Panc1 (cell line): ENCODE measurements at regions not wholly inside any gene's neighbourhood (a gene's known extent, or its start where the extent isn't known, plus 50 kb on each side); places are given as distances from the start of the nearest gene placed in this dataset.

Source experiments
- ATAC-seq: fragments of 200-7000 bp; cut with Tn5 transposase; 2 replicates; pipeline ENCODE4 v1.9.1; 2020; ENCODE audit warnings: mild to moderate bottlenecking, moderate library complexity
- BruUV-seq: library from RNA; stranded (reverse); fragments of 400-500 nt; replicated peaks from 2 replicates; lab custom pipeline; 2021; lab: Mats Ljungman, UMichigan
- CTCF ChIA-PET: fragments of 300-600 bp; sonication (Branson Sonifier 250); formaldehyde crosslinking; loops from one replicate; lab custom pipeline; 2022; ENCODE audit warnings: antibody characterized with exemption; lab: Charles Lee
- POLR2A ChIA-PET: fragments of 300-600 bp; sonication (Branson Sonifier 250); formaldehyde crosslinking; loops from one replicate; lab custom pipeline; 2022; ENCODE audit warnings: antibody characterized with exemption; lab: Charles Lee
- DNase-seq: peaks from one replicate; pipeline ENCODE4 v3.0.0-alpha.2; 2010; ENCODE audit warnings: low read depth, low spot score
- H3K27ac ChIP-seq: 2 replicates; pipeline ENCODE4 v1.5.1; 2011; ENCODE audit warnings: mild to moderate bottlenecking, low read length, inconsistent platforms
- H3K27me3 ChIP-seq: fragments of 200-500 bp; sonication (Bioruptor generic); 2 replicates; pipeline ENCODE4 v1.6.0; 2014; ENCODE audit warnings: low read length, inconsistent platforms; ENCODE audit not compliant: control insufficient read depth, insufficient read depth
- H3K36me3 ChIP-seq: fragments of 200-500 bp; sonication (Bioruptor generic); 2 replicates; pipeline ENCODE4 v1.5.1; 2014; ENCODE audit warnings: inconsistent platforms, mild to moderate bottlenecking, low read length, moderate library complexity; ENCODE audit not compliant: control insufficient read depth, insufficient read depth
- H3K4me1 ChIP-seq: 2 replicates; pipeline ENCODE4 v1.5.1; 2011; ENCODE audit warnings: inconsistent platforms, mild to moderate bottlenecking, low read length, moderate library complexity; ENCODE audit not compliant: control insufficient read depth, insufficient read depth
- H3K4me3 ChIP-seq, 2 experiments: 2 replicates each; pipeline ENCODE4 v1.5.1; 2011 to 2012; ENCODE audit warnings: low read depth in 2 of 2, low read length in 2 of 2, mild to moderate bottlenecking in 2 of 2, inconsistent platforms in 1 of 2, moderate library complexity in 1 of 2
- H3K9me3 ChIP-seq: fragments of 200-500 bp; sonication (Bioruptor generic); 2 replicates; pipeline ENCODE4 v1.5.1; 2014; ENCODE audit warnings: low read depth, mild to moderate bottlenecking, inconsistent platforms, low read length, moderate library complexity; ENCODE audit not compliant: control insufficient read depth, insufficient read depth
- POLR2AphosphoS5 ChIP-seq: IDR thresholded peaks from 2 replicates; pipeline ENCODE4 v1.6.1; 2012; ENCODE audit warnings: mild to moderate bottlenecking, low read depth, low read length, moderate library complexity
- REST ChIP-seq, 2 experiments: IDR thresholded peaks; 2 replicates each; pipeline ENCODE4 v1.6.1; 2011 to 2012; ENCODE audit warnings: low read depth in 2 of 2, control low read depth in 1 of 2, low read length in 1 of 2, mild to moderate bottlenecking in 1 of 2, moderate library complexity in 1 of 2; ENCODE audit not compliant: insufficient read depth in 1 of 2
- SIN3A ChIP-seq: IDR thresholded peaks from 2 replicates; pipeline ENCODE4 v1.6.1; 2012; ENCODE audit warnings: low read depth, mild to moderate bottlenecking, low read length, moderate library complexity, borderline replicate concordance; ENCODE audit not compliant: insufficient read depth
- TCF7L2 ChIP-seq: IDR thresholded peaks from 2 replicates; pipeline ENCODE4 v1.6.1; 2011; ENCODE audit warnings: mild to moderate bottlenecking, low read depth, low read length, inconsistent platforms
- in situ Hi-C: cut with HindIII; loops from 2 replicates; pipeline ENCODE4 v1.10.0; 2016; ENCODE audit warnings: low sequenced_read_pairs, low pct_unique_long_range_greater_than_20kb
- intact Hi-C: fragments of 100-400 bp; cut with micrococcal nuclease; formaldehyde crosslinking; loops from one replicate; pipeline ENCODE4 v1.10.0; 2022; ENCODE audit not compliant: unreplicated experiment
- TF ChIP-seq, protein P1 (sequence below): fragments of 450-650 bp; IDR thresholded peaks from 2 replicates; pipeline ENCODE4 v1.5.1; 2017; ENCODE audit warnings: mild to moderate bottlenecking

DNA sequence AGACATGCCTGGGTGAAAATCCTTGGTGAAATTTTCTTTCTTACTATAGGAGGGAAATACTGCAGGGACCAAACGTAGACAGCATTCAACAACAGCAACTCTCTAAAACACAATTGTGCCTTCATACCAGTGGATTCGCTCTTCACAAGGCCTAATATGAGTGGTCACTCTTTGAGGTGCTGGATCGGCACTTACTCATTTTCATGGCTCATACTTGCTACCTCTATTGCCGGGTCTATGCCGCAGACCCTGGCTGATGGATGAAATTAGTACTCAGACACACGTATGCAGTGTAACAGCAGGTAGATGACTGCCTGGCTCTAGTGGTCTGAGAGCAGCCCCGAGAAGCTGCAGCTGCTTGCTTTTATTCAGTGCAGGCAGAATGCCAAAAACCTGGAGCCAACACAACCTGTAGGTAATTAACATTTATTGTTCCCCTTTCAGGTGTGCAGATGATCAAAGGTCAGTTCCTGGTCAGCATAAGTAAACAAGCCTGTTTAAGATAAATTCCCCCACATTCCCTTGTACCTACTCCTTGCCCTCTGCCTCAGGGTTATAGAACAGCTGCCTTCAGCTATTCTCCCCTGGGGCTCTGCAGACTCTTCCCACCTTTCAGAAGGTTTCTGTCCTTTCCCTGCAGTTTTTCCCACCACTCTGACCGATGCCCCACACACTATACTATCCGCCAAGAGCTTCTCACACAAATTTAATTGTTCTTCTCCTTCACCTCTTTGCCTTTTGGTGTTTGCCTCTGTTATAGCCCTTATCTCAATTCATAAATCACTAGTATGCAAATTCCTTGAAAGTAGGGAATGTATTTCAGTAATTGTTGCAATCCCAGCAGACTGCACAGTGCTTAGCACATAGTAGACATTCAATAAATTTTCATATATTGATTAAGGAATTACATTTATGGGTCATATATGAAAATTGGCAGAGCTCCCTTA, 210.0 kb downstream of the SPANXN3 start:
- intact Hi-C loops (no loop called here), in situ Hi-C loops (no loop called here)
- POLR2A ChIA-PET = no interaction called here
- CTCF ChIA-PET = no interaction called here
- H3K36me3 ChIP-seq = no peaks in the 10 kb centered on the region
- no peaks in the 10 kb centered on the region for H3K9me3 ChIP-seq
- ATAC-seq (no peak), DNase-seq (no peak)
- BruUV-seq = no TSS peak
- no peaks in the 10 kb centered on the region for H3K27me3 ChIP-seq
- H3K4me1 ChIP-seq = no peaks in the 10 kb centered on the region
- H3K4me3 ChIP-seq = no peak overlapping the region
- no peak overlapping the region for H3K27ac ChIP-seq
- no peak for TF ChIP-seq TCF7L2
- TF ChIP-seq POLR2AphosphoS5 = no peak
- TF ChIP-seq REST (IDR thresholded peaks at IDR 0.05; ENCODE audit: insufficient read depth in 1 of 2, low read depth in 2 of 2, low read length in 1 of 2) = no peak

- no peak for ATAC-seq
- H3K4me1 ChIP-seq = no peaks in the 10 kb centered on the region
- no peak overlapping the region for H3K4me3 ChIP-seq
- in situ Hi-C loops (no loop called here), intact Hi-C loops (no loop called here)
- no peak overlapping the region for H3K27ac ChIP-seq
- no peaks in the 10 kb centered on the region for H3K36me3 ChIP-seq
- H3K9me3 ChIP-seq = no peaks in the 10 kb centered on the region
- CTCF ChIA-PET = no interaction called here
- BruUV-seq = no TSS peak
- no peaks in the 10 kb centered on the region for H3K27me3 ChIP-seq
- DNase-seq = no peak
- POLR2A ChIA-PET = no interaction called here
- TF ChIP-seq, protein P1, sequence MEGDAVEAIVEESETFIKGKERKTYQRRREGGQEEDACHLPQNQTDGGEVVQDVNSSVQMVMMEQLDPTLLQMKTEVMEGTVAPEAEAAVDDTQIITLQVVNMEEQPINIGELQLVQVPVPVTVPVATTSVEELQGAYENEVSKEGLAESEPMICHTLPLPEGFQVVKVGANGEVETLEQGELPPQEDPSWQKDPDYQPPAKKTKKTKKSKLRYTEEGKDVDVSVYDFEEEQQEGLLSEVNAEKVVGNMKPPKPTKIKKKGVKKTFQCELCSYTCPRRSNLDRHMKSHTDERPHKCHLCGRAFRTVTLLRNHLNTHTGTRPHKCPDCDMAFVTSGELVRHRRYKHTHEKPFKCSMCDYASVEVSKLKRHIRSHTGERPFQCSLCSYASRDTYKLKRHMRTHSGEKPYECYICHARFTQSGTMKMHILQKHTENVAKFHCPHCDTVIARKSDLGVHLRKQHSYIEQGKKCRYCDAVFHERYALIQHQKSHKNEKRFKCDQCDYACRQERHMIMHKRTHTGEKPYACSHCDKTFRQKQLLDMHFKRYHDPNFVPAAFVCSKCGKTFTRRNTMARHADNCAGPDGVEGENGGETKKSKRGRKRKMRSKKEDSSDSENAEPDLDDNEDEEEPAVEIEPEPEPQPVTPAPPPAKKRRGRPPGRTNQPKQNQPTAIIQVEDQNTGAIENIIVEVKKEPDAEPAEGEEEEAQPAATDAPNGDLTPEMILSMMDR = no peak
- TF ChIP-seq SIN3A = no peak
- TF ChIP-seq REST (IDR thresholded peaks at IDR 0.05; ENCODE audit: insufficient read depth in 1 of 2, low read depth in 2 of 2, low read length in 1 of 2) = no peak
- TF ChIP-seq POLR2AphosphoS5 = no peak
- TF ChIP-seq TCF7L2 = no peak
These were observed 212.8 kb downstream of the SPANXN3 start for GRCh38 chrX:143304518-143304917.
